ENCODE measurements at regions not wholly inside any gene's neighbourhood (a gene's known extent, or its start where the extent isn't known, plus 50 kb on each side); places are given as distances from the start of the nearest gene placed in this dataset.
A peak's percentile ranks its signal among the peaks of the same experiment; 100 is the strongest.
"Not testable (repeated sequence)": the region's sequence is repeated elsewhere in the genome, so short reads cannot be mapped to it uniquely, and the experiment has no call there.

GRCh38 chr17:64784353-64785010 is 122.4 kb upstream of the SMURF2 start:
- DNase-seq: no peak

GRCh38 chr17:64783556-64784352 is 121.6 kb upstream of the SMURF2 start:
- DNase-seq: no peak

- no peak for DNase-seq
These were observed 120.9 kb upstream of the SMURF2 start for GRCh38 chr17:64783031-64783461.

- no peak for DNase-seq
These were observed 119.9 kb upstream of the SMURF2 start for GRCh38 chr17:64781810-64782555.

- peak; percentile 53 for DNase-seq
These were observed 119.1 kb upstream of the SMURF2 start for GRCh38 chr17:64781014-64781756.

- DNase-seq: peak; percentile 42
These were observed 118.2 kb upstream of the SMURF2 start for GRCh38 chr17:64780096-64781013.

GRCh38 chr17:64779376-64780095 is 117.4 kb upstream of the SMURF2 start:
- DNase-seq: no peak

- not testable (repeated sequence) for DNase-seq
These were observed 116.9 kb upstream of the SMURF2 start for GRCh38 chr17:64779098-64779375.

- DNase-seq: no peak
These were observed 116.4 kb upstream of the SMURF2 start for GRCh38 chr17:64778240-64779097.

GRCh38 chr17:64777415-64778239 is 115.5 kb upstream of the SMURF2 start:
- DNase-seq: no peak

GRCh38 chr17:64776720-64777414 is 114.8 kb upstream of the SMURF2 start:
- peak; percentile 78 for DNase-seq

- no peak for DNase-seq
These were observed 113.8 kb upstream of the SMURF2 start for GRCh38 chr17:64775701-64776570.

- DNase-seq: no peak
These were observed 112.9 kb upstream of the SMURF2 start for GRCh38 chr17:64774888-64775540.

- DNase-seq: peak; percentile 78
These were observed 112.0 kb upstream of the SMURF2 start for GRCh38 chr17:64773836-64774761.

- DNase-seq: no peak
These were observed 111.3 kb upstream of the SMURF2 start for GRCh38 chr17:64773386-64773835.

All from fibroblast of skin of back (primary cell).